ENCODE measurements at regions not wholly inside any gene's neighbourhood (a gene's known extent, or its start where the extent isn't known, plus 50 kb on each side); places are given as distances from the start of the nearest gene placed in this dataset.
"Not testable (repeated sequence)": the region's sequence is repeated elsewhere in the genome, so short reads cannot be mapped to it uniquely, and the experiment has no call there.

GRCh38 chr2:82256983-82257632, 1952.6 kb upstream of the LRRTM1 start:
- no peak for ATAC-seq

GRCh38 chr2:82256288-82256687, 1951.7 kb upstream of the LRRTM1 start:
- no peak for ATAC-seq

- no peak for ATAC-seq
Observed at GRCh38 chr2:82254728-82255127, 1950.2 kb upstream of the LRRTM1 start.

- no peak for ATAC-seq
Observed at GRCh38 chr2:82246220-82246775, 1941.7 kb upstream of the LRRTM1 start.

- ATAC-seq = no peak
Observed at GRCh38 chr2:82239176-82239575, 1934.6 kb upstream of the LRRTM1 start.

- no peak for ATAC-seq
Observed at GRCh38 chr2:82237994-82238662, 1933.6 kb upstream of the LRRTM1 start.

GRCh38 chr2:82234283-82234874, 1929.8 kb upstream of the LRRTM1 start:
- no peak for ATAC-seq

GRCh38 chr2:82233806-82234205, 1929.3 kb upstream of the LRRTM1 start:
- no peak for ATAC-seq

- ATAC-seq = no peak
Observed at GRCh38 chr2:82230406-82230805, 1925.9 kb upstream of the LRRTM1 start.

GRCh38 chr2:82226441-82226840, 1921.9 kb upstream of the LRRTM1 start:
- ATAC-seq = no peak

GRCh38 chr2:82224301-82224940, 1919.9 kb upstream of the LRRTM1 start:
- ATAC-seq = no peak

- ATAC-seq = no peak
Observed at GRCh38 chr2:82215212-82215611, 1910.7 kb upstream of the LRRTM1 start.

GRCh38 chr2:82199493-82199852, 1894.9 kb upstream of the LRRTM1 start:
- no peak for ATAC-seq

- ATAC-seq = no peak
Observed at GRCh38 chr2:82198809-82199492, 1894.4 kb upstream of the LRRTM1 start.

- no peak for ATAC-seq
Observed at GRCh38 chr2:82182270-82182669, 1877.7 kb upstream of the LRRTM1 start.

- not testable (repeated sequence) for ATAC-seq
Observed at GRCh38 chr2:82175210-82175609, 1870.7 kb upstream of the LRRTM1 start.

GRCh38 chr2:82172483-82172882, 1867.9 kb upstream of the LRRTM1 start:
- no peak for ATAC-seq

- ATAC-seq = no peak
Observed at GRCh38 chr2:82169379-82169778, 1864.8 kb upstream of the LRRTM1 start.

GRCh38 chr2:82165377-82165776, 1860.8 kb upstream of the LRRTM1 start:
- ATAC-seq = no peak

GRCh38 chr2:82158150-82158549, 1853.6 kb upstream of the LRRTM1 start:
- ATAC-seq = no peak

GRCh38 chr2:82155469-82155868, 1850.9 kb upstream of the LRRTM1 start:
- no peak for ATAC-seq

GRCh38 chr2:82143343-82143742, 1838.8 kb upstream of the LRRTM1 start:
- no peak for ATAC-seq

Data from activated CD4-positive, CD25-positive, alpha-beta regulatory T cell treated with anti-CD3 and anti-CD28 coated beads, Interleukin-2, amount 50 U/mL, for 24 hours (primary cell).